Hepatocyte (in vitro differentiated cells): ENCODE measurements at regions not wholly inside any gene's neighbourhood (a gene's known extent, or its start where the extent isn't known, plus 50 kb on each side); places are given as distances from the start of the nearest gene placed in this dataset.
"Not testable (repeated sequence)": the region's sequence is repeated elsewhere in the genome, so short reads cannot be mapped to it uniquely, and the experiment has no call there.

Source experiments
- DNase-seq: peaks from one replicate; pipeline ENCODE4 v3.0.0-alpha.2; 2016; ENCODE audit warnings: low spot score
- H2AFZ ChIP-seq: fragments of 200-600 bp; sonication (generic); 2 replicates; pipeline ENCODE4 v1.6.0; 2016; ENCODE audit warnings: antibody characterized with exemption, mild to moderate bottlenecking
- H3K27ac ChIP-seq: fragments of 200-600 bp; sonication (generic); 2 replicates; pipeline ENCODE4 v1.5.1; 2016; ENCODE audit warnings: mild to moderate bottlenecking
- H3K27me3 ChIP-seq: fragments of 200-600 bp; sonication (generic); 2 replicates; pipeline ENCODE4 v1.6.1; 2016
- H3K36me3 ChIP-seq: fragments of 200-600 bp; sonication (generic); replicated peaks from 2 replicates; pipeline ENCODE4 v1.5.1; 2016; ENCODE audit warnings: low read depth; ENCODE audit not compliant: insufficient read depth
- H3K4me1 ChIP-seq: fragments of 200-600 bp; sonication (generic); 2 replicates; pipeline ENCODE4 v1.5.1; 2016; ENCODE audit warnings: mild to moderate bottlenecking, moderate library complexity; ENCODE audit not compliant: insufficient read depth
- H3K4me2 ChIP-seq: fragments of 200-600 bp; sonication (generic); 2 replicates; pipeline ENCODE4 v1.6.0; 2016
- H3K4me3 ChIP-seq: fragments of 200-600 bp; sonication (generic); 2 replicates; pipeline ENCODE4 v1.5.1; 2016; ENCODE audit warnings: mild to moderate bottlenecking
- H3K79me2 ChIP-seq: fragments of 200-600 bp; sonication (generic); 2 replicates; pipeline ENCODE4 v1.6.0; 2017; ENCODE audit warnings: mild to moderate bottlenecking
- H3K9me2 ChIP-seq: fragments of 200-600 bp; sonication (generic); replicated peaks from 2 replicates; pipeline ENCODE4 v1.6.0; 2017; ENCODE audit warnings: mild to moderate bottlenecking; ENCODE audit not compliant: insufficient read depth
- H3K9me3 ChIP-seq: fragments of 200-600 bp; sonication (generic); 2 replicates; pipeline ENCODE4 v1.5.1; 2016; ENCODE audit warnings: low read depth, mild to moderate bottlenecking
- H4K20me1 ChIP-seq: fragments of 200-600 bp; sonication (generic); 2 replicates; pipeline ENCODE4 v1.6.0; 2016; ENCODE audit warnings: mild to moderate bottlenecking; ENCODE audit not compliant: insufficient read depth, poor library complexity, severe bottlenecking
- EZH2 ChIP-seq: fragments of 200-600 bp; sonication (generic); IDR thresholded peaks from 2 replicates; pipeline ENCODE4 v1.6.1; 2016; ENCODE audit warnings: antibody characterized with exemption, mild to moderate bottlenecking, borderline replicate concordance
- EZH2phosphoT487 ChIP-seq: fragments of 200-600 bp; sonication (generic); IDR thresholded peaks from one replicate; pipeline ENCODE4 v1.6.1; 2018; ENCODE audit warnings: antibody characterized with exemption, mild to moderate bottlenecking, low read depth, moderate library complexity; ENCODE audit not compliant: unreplicated experiment, severe bottlenecking
- WGBS: methylation state at CpG from one replicate; pipeline ENCODE4 v1.1.6; 2016; ENCODE audit warnings: low lambda C conversion rate; ENCODE audit errors: missing lambda C conversion rate; 5-methylcytosine and 5-hydroxymethylcytosine counted together
- TF ChIP-seq, protein P1 (sequence below): fragments of 200-600 bp; sonication (generic); IDR thresholded peaks from 2 replicates; pipeline ENCODE4 v1.5.1; 2016; ENCODE audit warnings: antibody characterized with exemption, mild to moderate bottlenecking; ENCODE audit not compliant: poor library complexity

DNA sequence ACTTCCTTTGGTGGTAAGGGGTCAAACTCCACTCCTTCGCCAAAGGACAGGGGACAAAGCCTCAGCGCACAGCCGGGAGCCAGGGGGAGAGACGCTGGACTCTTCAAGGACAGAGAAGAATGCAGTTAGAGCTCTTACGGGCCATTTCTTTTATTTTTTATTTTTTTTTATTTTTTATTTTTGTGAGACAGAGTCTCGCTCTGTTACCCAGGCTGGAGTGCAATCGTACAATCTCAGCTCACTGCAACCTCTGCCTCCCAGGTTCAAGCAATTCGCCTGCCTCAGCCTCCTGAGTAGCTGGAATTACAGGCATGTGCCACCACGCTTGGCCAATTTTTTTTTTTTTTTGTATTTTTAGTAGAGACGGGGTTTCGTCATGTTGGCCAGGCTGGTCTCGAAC, 93.2 kb upstream of the RPH3AL start, which contains the start of gene RFLNB:
TSS of gene RFLNB (minus strand) at position 101 of the 400 bp plus-strand sequence.
- WGBS, result 78% methylated on average over 12 of the region's 12 CpGs
- not testable (repeated sequence) for H3K4me2 ChIP-seq, H3K9me3 ChIP-seq, H3K27me3 ChIP-seq, H3K36me3 ChIP-seq, H3K4me3 ChIP-seq, DNase-seq, H2AFZ ChIP-seq, H3K79me2 ChIP-seq, H3K9me2 ChIP-seq, H3K4me1 ChIP-seq, H4K20me1 ChIP-seq, H3K27ac ChIP-seq

DNA sequence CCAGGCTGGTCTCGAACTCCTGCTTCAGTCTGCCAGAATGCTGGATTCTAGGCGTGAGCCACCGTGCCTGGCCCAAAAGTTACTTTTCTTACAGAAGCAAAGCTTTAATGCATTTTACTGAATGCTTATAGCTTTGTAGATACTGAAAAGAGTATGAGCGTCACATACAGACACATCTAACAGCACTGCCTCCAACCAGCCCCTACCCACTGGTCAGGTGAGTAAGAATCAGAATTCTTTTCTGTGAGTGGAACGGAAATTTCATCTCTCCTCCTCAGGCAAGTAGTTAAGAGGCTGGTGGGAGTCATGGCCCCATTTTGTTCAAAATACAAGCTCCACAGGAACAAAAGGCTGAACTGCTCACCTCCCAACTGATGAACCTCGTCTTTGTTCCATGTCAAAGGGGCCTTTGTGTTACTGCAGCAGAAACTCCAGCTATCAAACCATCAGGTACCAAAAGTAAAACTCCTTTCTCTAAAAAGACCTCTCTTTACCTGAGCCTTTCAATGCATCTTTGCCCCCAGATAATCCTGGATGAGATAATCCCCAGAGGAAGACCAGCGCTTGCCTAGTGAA, 92.4 kb upstream of the RPH3AL start:
- H3K9me2 ChIP-seq, result no peaks in the 10 kb centered on the region
- DNase-seq, result no peak
- H3K79me2 ChIP-seq, result peaks cover 10% of the 10 kb centered on the region
- H3K4me1 ChIP-seq, result no peaks in the 10 kb centered on the region
- H3K27ac ChIP-seq, result no peak overlapping the region
- 91% methylated on average over 7 of the region's 7 CpGs for WGBS
- H3K4me3 ChIP-seq, result no peak overlapping the region
- no peak overlapping the region for H2AFZ ChIP-seq
- no peaks in the 10 kb centered on the region for H4K20me1 ChIP-seq
- no peaks in the 10 kb centered on the region for H3K36me3 ChIP-seq
- no peak overlapping the region for H3K4me2 ChIP-seq
- TF ChIP-seq EZH2 (no peak), EZH2phosphoT487 (no peak)
- TF ChIP-seq, protein P1, sequence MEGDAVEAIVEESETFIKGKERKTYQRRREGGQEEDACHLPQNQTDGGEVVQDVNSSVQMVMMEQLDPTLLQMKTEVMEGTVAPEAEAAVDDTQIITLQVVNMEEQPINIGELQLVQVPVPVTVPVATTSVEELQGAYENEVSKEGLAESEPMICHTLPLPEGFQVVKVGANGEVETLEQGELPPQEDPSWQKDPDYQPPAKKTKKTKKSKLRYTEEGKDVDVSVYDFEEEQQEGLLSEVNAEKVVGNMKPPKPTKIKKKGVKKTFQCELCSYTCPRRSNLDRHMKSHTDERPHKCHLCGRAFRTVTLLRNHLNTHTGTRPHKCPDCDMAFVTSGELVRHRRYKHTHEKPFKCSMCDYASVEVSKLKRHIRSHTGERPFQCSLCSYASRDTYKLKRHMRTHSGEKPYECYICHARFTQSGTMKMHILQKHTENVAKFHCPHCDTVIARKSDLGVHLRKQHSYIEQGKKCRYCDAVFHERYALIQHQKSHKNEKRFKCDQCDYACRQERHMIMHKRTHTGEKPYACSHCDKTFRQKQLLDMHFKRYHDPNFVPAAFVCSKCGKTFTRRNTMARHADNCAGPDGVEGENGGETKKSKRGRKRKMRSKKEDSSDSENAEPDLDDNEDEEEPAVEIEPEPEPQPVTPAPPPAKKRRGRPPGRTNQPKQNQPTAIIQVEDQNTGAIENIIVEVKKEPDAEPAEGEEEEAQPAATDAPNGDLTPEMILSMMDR, result no peak
- H3K27me3 ChIP-seq, result no peaks in the 10 kb centered on the region
- H3K9me3 ChIP-seq, result no peaks in the 10 kb centered on the region

DNA sequence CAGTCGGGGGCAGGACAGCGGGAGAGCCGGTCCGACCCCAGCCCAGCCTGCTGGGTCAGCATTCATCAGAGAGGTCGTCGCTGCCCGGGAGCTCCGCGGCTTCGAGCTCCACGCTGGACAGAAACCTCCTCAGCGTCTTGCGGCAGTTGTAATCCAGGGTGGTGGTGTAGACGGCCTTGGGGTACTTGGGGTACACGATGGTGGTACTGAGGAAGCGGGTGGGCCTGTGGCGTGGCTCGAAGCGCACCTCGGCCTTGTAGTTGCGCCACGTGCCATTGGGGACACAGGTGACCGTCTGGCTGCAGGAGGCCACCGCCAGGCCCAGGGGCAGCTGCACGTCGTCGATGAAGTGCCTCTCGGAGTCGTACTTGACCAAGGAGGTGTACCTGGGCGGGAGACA, 90.5 kb upstream of the RPH3AL start:
- Histone ChIP-seq H3K9me2 (no peaks in the 10 kb centered on the region), H3K27ac (no peak overlapping the region), H4K20me1 (no peaks in the 10 kb centered on the region), H3K79me2 (peaks cover 10% of the 10 kb centered on the region), H3K27me3 (no peaks in the 10 kb centered on the region), H2AFZ (no peak overlapping the region), H3K36me3 (no peaks in the 10 kb centered on the region), H3K9me3 (no peaks in the 10 kb centered on the region), H3K4me3 (no peak overlapping the region), H3K4me1 (no peaks in the 10 kb centered on the region), H3K4me2 (no peak overlapping the region)
- TF ChIP-seq EZH2phosphoT487 (no peak), EZH2 (no peak)
- TF ChIP-seq, protein P1, result no peak
- WGBS, result 96% methylated on average over 28 of the region's 30 CpGs
- DNase-seq, result no peak

DNA sequence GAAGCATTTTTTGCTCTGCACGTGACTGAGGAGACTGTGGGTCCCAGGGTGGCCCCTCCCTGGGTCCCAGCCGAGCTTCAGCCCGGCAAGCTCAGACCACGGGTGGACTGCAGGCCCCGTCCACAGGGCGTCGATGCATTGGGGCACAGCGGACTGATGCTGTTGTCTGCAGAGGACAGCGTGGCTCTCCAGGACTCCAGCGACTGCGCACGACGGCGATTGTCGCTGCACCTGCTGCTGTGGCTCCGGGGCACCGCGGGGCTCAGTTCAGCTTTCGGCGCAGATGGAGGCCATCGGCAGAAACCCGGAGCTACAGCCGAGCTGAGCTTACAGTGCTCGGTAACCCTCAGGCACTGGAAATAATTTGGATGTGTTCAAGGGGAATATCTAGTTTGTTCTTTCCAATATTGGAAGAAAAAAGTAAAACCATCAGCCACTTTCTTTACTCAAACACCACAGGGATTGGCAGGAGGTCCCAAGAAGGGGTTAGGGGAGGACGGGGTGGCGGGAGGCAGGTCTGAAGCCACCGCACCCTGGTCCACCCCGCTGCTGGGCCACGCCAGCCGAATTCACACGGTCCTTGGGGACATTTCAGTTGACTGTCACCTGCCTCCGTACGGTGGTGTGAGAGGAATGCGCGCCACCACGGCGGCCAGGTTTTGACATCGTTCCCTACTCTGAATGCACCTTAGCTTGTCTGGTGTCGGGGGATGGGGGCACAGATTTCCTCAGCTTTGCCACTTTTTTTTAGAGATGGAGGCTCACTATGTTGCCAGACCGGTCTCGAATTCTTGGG, 88.7 kb upstream of the RPH3AL start:
- no peak overlapping the region for H3K4me3 ChIP-seq
- H3K4me2 ChIP-seq, result no peak overlapping the region
- no peaks in the 10 kb centered on the region for H3K4me1 ChIP-seq
- H3K27ac ChIP-seq, result no peak overlapping the region
- no peaks in the 10 kb centered on the region for H3K9me3 ChIP-seq
- 97% methylated on average over 37 of the region's 41 CpGs for WGBS
- peaks cover 4% of the 10 kb centered on the region for H3K79me2 ChIP-seq
- no peaks in the 10 kb centered on the region for H3K27me3 ChIP-seq
- H3K36me3 ChIP-seq, result no peaks in the 10 kb centered on the region
- no peaks in the 10 kb centered on the region for H4K20me1 ChIP-seq
- TF ChIP-seq EZH2phosphoT487, result no peak
- TF ChIP-seq, protein P1, result no peak
- no peak for TF ChIP-seq EZH2
- H3K9me2 ChIP-seq, result no peaks in the 10 kb centered on the region
- DNase-seq, result no peak
- no peak overlapping the region for H2AFZ ChIP-seq
